Activated CD4-positive, alpha-beta T cell treated with anti-CD3 and anti-CD28 coated beads, Interleukin-2, amount 50 U/mL, for 1 hour (primary cell): ENCODE measurements at regions not wholly inside any gene's neighbourhood (a gene's known extent, or its start where the extent isn't known, plus 50 kb on each side); places are given as distances from the start of the nearest gene placed in this dataset.
"Not testable (repeated sequence)": the region's sequence is repeated elsewhere in the genome, so short reads cannot be mapped to it uniquely, and the experiment has no call there.

Experiments
- DNase-seq: peaks from one replicate; pipeline ENCODE4 v3.0.0-alpha.2; 2020

DNA sequence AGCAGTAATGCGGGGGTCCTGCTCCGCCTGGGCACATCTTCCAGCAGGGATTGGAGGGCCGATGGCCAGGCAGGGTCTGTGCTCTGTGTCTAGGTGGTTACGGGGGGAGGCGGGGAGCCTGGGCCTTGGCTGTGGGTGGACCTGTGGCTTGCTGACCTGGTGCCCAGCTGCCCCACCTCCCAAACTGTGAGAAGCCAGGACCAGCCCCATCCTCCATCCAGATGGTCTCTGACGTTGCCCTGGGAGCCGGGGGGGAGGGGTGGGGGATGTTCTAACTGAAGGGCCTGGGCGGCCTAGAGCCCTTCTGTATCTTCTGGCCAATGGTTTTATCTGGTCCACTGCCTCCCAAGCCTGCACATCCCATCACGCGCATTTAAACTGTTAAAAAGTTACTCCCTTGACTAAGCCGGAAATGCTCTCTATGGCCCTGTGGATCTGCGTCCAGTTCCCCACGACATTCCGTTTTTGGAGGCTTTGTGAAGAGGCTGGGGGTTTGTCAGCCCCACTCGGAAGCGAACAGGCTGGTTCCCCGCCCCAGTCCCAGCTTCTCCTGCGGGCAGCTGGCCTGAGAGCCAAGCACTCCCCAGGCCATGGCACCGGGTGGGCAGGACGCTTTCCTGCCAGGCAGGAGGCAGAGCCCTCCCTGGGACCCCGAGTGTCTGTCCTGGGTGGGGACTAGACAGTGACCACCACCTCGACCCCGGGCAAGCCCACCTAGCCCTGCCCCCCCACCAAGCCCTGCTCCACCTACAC lies 143.6 kb downstream of the IGLL1 start:
- DNase-seq, result not testable (repeated sequence)

DNA sequence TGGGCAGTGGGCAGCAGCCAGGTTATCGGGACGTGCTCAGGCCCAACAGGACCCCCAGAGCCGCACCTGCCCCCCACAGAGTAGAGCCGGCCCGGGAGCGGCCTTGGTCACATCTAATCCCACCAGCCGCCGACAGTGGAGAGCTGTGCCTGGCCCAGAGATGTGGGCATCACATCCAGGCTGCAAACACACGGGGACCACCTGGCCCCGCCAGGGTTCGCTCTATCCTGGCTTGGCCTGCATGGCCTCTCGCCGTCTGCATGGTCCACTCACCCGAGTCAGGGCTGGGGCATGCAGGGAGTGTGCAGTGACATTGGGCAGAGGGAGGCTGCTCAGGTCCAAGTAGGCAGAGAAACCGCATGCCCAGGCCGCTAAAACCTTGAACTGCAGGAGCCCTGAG lies 144.9 kb downstream of the IGLL1 start:
- not testable (repeated sequence) for DNase-seq

DNA sequence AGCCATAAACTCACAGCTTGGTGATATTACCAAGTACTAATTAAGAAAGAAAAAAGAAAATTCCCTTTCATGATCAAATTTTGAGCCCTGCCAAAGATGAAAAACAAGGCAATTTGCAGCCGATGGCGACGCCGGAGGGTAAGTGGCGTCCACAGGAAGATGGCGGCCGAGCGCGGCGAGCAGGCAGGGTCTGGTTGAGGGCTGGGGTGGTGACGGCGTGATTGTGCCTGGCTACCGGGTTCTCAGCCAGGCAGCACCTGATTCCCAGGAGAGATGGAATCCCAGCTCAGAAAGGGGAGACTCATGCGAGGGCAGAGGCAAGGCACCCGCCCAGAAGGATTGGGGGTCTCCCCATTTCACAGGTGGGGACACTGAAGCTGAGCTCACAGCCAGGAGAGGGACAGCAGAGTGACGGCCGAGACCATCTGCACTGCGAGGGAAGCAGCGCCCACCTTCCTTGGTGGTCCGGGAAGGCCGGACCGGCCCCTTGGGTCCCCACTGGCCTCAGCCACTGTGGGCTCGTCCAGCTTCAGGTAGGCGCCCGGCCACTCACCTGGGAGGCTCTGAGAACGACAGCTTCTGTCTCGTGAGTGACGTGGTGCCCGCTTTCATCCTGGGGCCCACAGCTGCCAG lies 145.8 kb downstream of the IGLL1 start:
- not testable (repeated sequence) for DNase-seq

DNA sequence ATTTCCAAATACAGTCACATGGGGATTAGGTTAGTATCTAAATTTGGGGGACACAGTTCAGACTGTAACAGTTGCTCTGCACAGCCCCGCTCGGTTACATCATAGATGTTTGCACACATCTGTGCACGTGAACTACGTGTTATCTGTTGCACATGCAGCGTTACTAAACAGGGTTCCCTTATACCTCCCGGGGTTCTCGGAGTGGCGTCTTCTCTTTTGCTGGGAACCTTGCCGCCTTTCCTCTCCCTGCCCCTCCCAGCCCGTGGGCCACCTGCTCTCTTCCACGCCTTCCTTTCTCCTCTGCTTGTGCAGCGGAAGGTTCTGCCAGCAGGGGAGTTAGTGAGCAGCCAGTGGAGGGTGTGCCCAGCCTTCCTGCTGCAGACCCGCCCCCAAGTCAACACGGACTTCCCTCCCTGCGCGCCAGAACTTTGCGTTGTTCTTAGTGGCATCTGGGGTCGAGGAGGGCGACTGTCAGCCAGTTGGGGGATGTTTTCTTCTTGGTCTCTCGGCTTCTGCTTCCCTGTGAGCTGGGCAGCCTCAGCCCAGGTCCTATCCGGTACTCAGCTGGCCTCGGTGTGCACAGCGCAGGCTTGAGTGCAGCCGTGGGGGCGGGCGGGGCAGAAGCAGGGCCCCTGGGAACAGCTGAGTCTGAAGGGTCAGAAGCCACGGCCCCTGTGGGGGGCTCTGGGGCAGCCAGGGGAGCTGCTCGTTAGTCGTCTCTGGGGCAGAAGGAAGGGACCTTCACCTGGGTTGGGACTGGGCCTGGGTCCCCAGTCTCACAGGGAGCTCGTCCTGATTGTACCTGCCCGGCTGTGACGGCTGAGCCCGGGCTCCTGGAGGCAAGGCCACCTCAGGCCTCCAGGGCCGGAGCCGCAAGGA lies 146.7 kb downstream of the IGLL1 start:
- DNase-seq, result peak; percentile 35

DNA sequence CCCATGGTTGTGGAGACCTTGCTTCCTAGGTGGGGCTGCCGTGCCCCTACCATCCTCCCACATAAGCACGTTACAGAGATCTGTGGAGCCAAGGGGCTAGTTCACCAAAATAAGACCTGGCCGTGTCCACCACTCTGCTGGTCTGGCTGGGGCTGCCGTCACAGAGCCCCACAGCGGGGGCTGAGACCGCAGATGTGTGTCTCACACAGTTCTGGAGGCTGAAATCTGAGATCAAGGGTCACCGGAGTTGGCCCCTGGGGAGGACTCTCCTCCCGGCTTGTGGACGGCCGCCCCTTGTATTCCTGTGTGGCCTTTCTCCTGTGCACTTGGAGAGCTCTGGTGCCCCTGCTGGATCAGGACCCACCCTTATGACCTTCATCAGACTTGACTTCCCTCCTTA lies 147.4 kb downstream of the IGLL1 start:
- not testable (repeated sequence) for DNase-seq

DNA sequence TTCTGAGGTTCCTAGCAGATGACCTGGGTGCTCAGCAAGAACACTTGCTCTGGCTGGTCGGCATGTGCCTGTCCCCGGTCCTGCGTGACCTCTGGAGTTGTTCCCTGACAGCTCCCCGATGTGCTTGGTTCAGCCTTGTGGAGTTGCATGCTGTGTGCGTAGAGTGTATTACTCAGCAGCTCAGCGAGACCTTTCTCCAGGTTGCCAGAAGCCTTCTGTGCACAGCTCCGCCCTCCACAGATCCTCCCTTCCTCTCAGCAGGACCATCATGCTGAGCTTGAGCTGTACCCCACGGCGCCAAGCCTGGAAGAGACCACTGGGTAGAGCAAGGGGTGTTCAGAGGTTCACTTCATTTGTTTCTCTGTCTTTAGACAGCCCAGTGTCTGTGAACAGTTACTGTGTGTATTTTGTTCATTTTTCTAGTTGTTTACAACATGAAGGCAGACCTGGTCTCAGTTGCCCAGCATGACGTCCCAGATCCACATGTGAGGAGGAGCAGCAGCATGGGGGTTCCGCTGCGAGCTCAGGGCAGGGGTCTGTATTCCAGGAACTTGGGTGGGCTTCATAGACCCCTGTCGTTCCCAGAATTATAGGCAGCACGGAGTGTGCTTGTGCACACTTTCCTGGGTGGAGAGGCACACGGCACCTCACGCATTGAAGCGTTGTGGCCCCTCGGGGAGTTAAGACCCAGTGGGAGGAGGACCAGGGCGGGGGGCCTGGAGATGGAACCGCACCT lies 148.6 kb downstream of the IGLL1 start:
- no peak for DNase-seq

DNA sequence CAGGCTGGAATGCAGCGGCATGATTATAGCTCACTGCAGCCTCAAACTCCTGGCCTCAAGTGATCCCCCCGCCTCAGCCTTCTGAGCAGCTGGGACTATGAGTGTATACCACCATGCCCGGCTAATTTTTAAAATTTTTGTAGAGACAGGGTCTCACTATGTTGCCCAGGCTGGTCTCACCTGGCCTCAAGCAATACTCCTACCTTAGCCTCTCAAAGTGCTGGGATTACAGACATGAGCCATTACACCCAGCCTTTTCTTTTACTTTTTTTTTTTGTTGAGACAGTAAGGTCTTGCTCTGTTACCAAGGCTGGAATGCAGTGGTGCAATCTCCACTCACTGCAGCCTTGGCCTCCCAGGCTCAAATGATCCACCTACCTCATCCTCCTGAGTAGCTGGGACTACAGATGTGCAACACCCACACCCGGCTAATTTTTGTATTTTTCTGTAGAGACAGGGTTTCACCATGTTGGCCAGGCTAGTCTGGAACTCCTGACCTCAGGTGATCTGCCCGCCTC lies 155.5 kb downstream of the IGLL1 start:
- DNase-seq, result not testable (repeated sequence)

DNA sequence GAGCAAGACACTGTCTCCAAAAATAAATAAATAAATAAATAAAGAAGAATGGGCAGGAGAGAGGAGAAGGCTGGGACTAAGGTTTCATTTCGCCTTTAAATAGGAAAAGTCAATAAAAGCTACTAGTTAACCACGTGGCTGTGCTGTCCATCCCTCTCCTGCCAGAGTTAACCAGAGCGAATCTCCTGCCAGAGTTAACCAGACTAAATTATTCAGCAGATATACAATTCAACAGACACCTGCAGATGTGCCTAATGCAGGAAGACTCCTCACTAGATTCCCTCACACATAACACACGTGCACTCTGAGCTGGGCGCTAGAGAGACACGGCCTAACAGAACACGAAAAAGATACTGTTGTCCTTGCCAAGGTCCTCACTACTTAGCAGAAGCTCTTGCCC lies 156.1 kb downstream of the IGLL1 start:
- no peak for DNase-seq

DNA sequence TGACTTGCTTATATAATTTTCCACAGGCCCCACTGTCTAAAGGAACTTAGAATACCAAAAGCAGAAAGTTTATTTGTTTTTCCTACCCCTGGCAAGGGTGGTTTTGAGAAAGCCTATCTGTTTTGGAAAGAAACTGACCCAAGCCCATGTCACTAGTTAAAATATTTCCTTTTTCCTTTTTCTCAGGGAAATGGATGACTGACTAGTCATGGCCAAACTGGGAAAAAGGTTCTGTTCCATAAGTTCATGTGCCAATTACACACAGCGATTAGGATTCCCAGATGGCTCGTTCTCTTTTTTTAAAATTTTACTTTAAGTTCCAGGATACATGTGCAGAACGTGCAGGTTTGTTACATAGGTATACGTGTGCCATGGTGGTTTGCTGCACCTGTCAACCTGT lies 157.8 kb downstream of the IGLL1 start:
- not testable (repeated sequence) for DNase-seq

DNA sequence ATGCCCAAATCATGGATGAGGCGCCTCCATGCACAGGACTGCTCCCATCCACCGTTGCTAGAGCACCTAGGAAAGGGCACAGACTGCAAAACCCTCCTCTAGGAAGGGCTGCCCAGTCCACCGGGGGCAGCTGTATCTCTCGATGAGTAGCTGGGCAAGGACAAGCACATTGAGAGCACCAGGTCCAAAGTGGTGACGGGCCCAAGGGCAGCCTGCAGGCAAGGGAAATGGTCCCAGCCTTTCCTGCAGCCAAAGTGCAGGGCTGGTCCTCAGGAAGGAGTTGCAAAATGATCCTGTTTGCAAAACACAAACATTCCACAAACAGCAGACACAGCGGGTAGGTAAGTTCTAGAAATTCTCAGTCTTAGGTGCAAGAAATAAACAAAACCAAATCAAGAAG lies 158.8 kb downstream of the IGLL1 start:
- DNase-seq, result not testable (repeated sequence)

DNA sequence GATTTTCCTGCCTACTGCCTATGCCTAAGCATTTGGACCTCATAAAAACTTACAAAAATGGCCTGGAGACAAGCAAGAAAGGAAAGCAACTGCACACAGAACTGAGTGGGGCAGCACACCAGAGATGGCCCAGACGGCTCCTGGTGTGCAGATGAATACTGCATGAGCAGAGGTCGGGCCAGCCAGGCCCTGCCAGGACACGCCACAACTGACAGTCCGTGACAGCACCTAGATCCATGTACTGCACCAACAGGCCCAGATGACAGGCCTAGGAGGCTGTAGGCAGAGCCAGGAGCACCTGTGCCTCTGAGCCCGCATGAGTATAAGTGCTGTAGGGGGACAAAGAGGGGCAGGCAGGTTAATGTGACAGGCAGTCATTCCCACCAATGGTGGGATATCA lies 160.2 kb downstream of the IGLL1 start:
- DNase-seq, result no peak

DNA sequence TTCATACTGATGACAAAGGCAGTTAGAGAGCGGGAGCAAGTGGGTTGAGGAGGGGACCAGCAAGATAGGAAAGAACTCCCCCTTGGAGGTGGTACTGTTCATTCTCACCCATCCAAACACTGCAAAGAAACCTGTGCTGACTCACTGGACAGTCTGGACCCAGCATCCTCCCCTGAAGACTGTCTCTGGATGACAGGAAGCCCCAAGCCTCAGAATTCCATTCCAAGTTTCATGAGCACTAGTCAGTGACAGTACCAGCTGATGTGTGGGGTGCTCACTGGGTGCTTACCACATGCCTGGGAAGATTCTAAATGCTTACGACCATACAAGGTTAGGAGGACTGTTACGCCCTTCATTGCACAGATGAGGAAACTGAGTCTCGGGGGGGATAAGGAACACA lies 160.9 kb downstream of the IGLL1 start:
- DNase-seq, result no peak

DNA sequence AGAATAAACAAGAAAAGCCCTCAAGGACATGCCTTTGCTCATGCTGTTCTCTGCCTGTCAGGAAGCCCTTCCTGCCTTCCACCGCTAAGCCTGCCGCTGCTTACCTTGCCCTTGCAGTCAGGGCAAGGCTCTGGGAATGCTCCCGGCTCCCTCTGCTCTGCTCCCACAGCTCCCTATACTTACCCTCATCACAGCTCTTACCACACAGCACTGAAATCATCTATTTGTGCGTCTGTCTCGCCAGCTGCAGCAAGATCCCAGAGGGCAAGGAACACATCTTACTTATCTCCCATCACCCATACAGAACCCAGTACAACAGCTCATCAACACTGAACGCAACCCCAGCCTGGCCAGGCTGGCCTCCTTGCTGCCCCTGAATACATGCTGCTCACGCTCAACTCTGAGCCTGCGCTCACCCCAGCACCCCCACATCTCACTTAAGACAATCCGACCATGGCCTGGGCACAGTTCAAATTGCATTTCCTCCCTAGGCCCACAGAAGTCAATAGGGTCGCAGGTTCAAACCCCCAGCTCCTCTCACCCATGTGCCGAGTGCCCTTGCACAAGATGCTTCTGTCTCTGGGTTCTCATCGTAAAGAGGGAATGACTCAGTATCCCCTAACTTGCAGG lies 161.8 kb downstream of the IGLL1 start:
- no peak for DNase-seq

DNA sequence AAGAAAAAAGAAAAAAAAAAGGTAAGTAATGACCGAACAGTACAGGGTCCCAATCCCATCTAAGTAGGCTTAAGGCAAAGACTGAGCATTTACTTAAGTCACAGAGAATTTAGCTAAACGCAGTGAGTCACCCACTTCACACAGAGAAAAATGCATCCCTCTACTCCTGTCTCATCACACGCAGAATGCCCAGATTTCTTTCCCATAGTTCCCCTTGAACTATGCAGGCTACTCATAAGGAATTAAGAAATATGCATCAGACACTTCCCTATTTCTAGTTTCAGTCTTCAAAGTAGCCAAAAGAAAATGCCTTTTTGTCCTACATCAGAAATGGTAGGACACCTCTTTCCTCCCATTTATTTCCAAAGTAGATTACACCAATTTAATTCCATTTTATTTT lies 162.8 kb downstream of the IGLL1 start:
- DNase-seq, result not testable (repeated sequence)

DNA sequence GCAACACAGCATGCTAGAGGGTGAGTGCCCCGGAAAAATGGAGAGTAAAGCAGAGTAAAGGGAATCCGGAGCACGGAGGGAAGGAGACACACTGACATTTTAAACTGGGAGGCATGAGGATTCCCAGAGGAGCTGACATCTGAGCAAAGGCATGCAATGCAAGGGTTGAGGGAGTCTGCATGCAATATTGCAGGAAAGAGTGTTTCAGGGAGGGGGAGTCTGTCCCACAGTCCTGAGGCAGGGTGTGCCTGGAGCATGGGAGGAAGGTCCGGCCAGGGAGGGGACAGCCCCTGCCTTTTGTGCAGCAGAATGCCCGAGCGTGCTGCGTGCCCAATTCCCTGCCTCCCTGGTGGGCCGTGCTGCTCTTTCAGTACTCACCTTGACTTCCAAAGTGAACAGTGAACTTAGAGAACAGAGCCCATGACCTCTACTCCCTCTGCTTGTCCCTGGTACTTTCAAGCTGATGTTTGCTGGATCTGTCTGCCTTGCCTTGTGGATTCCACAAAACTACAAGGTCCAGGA lies 163.9 kb downstream of the IGLL1 start:
- not testable (repeated sequence) for DNase-seq

DNA sequence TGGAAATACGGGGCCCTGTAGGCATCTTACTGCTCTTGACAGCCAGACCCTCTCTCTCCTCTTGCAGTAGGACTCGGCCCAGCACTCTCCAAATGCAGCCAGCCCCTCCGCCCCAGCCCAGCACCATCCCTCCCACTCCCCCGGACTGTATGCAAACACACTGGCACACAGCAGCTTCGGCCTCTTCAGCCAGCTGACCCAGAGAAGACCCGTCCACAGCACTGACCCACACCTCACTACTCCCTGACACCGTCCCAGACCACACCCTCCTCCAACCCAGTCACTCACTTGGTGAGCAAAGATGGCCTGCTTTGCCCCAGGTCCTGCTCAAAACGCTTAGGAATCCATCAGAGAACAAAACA lies 164.6 kb downstream of the IGLL1 start:
- no peak for DNase-seq

DNA sequence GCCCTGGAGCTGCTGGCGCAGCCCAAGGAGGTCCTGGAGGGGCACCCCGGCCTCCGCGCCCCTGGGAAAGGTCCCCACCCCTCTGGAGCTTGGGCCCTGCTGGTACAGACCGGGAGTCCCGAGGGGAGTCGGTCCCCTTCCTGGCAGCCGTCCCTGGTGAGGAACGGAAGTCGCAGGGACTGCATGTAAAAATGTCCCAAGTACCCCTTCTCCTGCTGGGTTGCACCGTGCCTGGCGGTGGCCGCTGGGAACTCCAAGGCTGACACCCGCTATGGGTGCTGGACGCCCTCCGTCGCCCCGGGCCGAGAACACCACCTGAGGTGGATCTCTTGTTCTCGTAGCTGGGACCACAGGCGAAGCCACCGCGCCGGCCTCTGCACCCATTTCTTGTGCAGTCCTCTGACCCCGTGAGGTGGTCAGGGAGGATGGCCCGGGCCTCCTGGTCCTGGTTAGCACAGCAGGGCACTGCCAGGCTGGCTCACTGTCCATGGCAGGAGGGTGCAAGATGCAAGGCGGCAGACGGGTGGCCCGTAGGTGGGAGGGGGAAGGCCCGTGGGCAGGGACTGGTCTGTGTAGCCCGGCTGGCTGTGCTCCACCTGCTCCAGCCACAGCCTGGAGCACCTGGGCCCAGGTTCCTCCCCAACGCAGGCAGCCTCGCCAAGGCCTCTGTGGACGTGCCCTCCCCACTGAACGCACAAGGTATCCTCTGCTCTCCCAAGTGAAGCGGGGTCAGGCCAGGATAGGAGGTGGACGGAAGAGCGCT lies 165.2 kb downstream of the IGLL1 start:
- DNase-seq, result no peak

DNA sequence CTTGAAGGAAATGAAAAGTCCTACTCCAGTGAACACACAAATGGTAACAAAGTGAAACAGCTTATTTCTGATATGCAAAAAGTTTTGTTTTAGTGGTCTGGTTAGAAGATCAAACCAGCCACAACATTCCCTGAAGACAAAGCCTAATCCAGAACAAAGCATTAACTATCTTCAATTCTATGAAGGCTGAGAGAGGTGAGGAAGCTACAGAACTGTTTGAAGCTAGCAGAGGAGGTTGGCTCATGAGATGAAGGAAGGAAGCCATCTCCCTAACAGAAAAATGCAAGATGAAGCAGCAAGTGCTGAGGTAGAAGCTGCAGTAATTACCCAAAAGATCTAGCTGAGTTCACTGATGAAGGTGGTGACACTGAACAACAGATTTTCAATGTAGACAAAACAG lies 168.4 kb downstream of the IGLL1 start:
- no peak for DNase-seq

DNA sequence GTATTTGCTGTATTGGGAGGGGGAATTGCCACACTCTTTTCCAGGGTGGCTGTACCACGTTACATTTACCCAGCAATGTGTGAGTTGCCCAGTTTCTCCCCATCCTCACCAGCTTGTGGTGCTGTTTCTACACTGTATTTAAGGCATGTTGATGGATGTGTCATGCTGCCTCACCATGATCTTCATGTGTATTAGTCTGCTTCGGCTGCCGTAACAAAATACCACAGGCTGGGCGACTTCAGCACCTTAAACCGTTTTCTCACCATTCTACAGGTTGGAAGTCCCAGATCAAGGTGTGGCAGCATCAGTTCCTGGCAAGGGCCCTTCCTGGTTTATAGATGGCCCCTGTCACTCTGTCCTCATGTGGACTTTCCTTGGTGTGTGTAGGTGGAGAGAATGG lies 169.7 kb downstream of the IGLL1 start:
- DNase-seq, result no peak

DNA sequence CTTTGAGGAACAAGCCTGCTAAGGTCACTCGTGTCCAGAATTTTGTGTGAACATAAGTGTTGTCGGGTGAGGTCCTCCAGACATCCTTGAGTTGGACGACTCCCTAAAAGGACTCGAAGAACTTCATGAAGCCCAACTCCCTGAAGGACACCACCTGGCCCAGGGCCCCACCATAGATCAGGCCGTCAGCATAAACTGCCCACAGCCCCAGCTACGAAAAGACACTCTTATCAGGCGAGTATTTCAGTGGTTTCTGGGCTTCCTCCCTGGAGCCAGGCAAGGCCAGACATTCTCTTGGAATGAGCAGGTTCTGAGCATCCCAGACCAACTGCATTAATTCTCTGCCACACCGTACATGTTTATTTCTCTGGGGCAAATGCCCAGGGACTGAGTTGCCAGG lies 170.1 kb downstream of the IGLL1 start:
- no peak for DNase-seq

DNA sequence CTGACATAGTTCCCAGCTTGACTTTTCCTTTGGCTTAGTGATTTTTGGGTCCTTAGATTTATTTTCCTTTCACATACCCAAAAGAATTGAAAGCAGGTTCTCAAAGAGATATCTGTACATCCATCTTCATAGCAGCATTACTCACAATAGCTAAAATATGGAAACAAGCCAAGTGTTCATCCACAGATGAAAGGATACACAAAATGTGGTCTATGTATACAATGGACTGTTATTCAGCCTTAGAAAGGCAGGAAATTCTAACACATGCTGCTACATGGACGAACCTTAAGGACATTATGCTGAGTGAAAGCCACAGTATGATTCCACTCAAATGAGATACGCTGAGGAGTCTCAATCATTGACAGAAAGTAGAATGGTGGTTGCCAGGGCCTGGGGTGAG lies 171.8 kb downstream of the IGLL1 start:
- no peak for DNase-seq
